Panc1 (cell line): ENCODE measurements at regions not wholly inside any gene's neighbourhood (a gene's known extent, or its start where the extent isn't known, plus 50 kb on each side); places are given as distances from the start of the nearest gene placed in this dataset.
"Not testable (repeated sequence)": the region's sequence is repeated elsewhere in the genome, so short reads cannot be mapped to it uniquely, and the experiment has no call there.

ENCODE experiments used
- ATAC-seq: fragments of 200-7000 bp; cut with Tn5 transposase; 2 replicates; pipeline ENCODE4 v1.9.1; 2020; ENCODE audit warnings: mild to moderate bottlenecking, moderate library complexity
- BruUV-seq: library from RNA; stranded (reverse); fragments of 400-500 nt; replicated peaks from 2 replicates; lab custom pipeline; 2021; lab: Mats Ljungman, UMichigan
- CTCF ChIA-PET: fragments of 300-600 bp; sonication (Branson Sonifier 250); formaldehyde crosslinking; loops from one replicate; lab custom pipeline; 2022; ENCODE audit warnings: antibody characterized with exemption; lab: Charles Lee
- POLR2A ChIA-PET: fragments of 300-600 bp; sonication (Branson Sonifier 250); formaldehyde crosslinking; loops from one replicate; lab custom pipeline; 2022; ENCODE audit warnings: antibody characterized with exemption; lab: Charles Lee
- DNase-seq: peaks from one replicate; pipeline ENCODE4 v3.0.0-alpha.2; 2010; ENCODE audit warnings: low read depth, low spot score
- H3K27ac ChIP-seq: 2 replicates; pipeline ENCODE4 v1.5.1; 2011; ENCODE audit warnings: mild to moderate bottlenecking, low read length, inconsistent platforms
- H3K27me3 ChIP-seq: fragments of 200-500 bp; sonication (Bioruptor generic); 2 replicates; pipeline ENCODE4 v1.6.0; 2014; ENCODE audit warnings: low read length, inconsistent platforms; ENCODE audit not compliant: control insufficient read depth, insufficient read depth
- H3K36me3 ChIP-seq: fragments of 200-500 bp; sonication (Bioruptor generic); 2 replicates; pipeline ENCODE4 v1.5.1; 2014; ENCODE audit warnings: inconsistent platforms, mild to moderate bottlenecking, low read length, moderate library complexity; ENCODE audit not compliant: control insufficient read depth, insufficient read depth
- H3K4me1 ChIP-seq: 2 replicates; pipeline ENCODE4 v1.5.1; 2011; ENCODE audit warnings: inconsistent platforms, mild to moderate bottlenecking, low read length, moderate library complexity; ENCODE audit not compliant: control insufficient read depth, insufficient read depth
- H3K4me3 ChIP-seq, 2 experiments: 2 replicates each; pipeline ENCODE4 v1.5.1; 2011 to 2012; ENCODE audit warnings: low read depth in 2 of 2, low read length in 2 of 2, mild to moderate bottlenecking in 2 of 2, inconsistent platforms in 1 of 2, moderate library complexity in 1 of 2
- H3K9me3 ChIP-seq: fragments of 200-500 bp; sonication (Bioruptor generic); 2 replicates; pipeline ENCODE4 v1.5.1; 2014; ENCODE audit warnings: low read depth, mild to moderate bottlenecking, inconsistent platforms, low read length, moderate library complexity; ENCODE audit not compliant: control insufficient read depth, insufficient read depth
- in situ Hi-C: cut with HindIII; loops from 2 replicates; pipeline ENCODE4 v1.10.0; 2016; ENCODE audit warnings: low sequenced_read_pairs, low pct_unique_long_range_greater_than_20kb
- intact Hi-C: fragments of 100-400 bp; cut with micrococcal nuclease; formaldehyde crosslinking; loops from one replicate; pipeline ENCODE4 v1.10.0; 2022; ENCODE audit not compliant: unreplicated experiment

DNA sequence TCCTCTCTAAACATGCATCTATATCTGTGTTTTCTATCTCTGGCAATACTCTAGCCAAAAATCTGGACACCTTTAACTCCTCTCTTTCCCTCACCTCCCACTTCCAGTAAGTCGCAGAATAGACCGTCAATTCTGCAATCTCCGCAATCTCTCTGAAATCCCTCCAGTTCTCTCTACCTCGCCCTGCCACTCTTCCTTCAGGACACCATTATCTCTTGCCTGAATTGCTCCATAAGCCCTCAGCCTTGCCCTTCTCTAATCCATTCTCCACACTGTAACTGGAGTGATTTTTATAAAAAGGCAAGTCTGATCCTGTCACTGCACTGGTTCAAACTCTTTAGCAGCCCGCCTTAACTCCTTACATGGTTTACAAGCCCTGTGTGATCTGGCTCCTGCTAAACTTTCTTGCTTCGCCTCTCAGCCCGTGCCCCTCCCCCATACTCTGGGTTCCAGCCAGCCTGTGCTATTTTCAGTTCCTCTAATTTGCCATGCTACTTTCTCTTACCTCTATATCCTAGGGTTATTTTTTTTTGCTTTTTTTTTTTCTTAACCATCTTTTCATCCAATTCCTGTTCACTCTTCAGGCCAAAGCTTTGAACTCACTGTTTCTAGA, 73.0 kb upstream of the ARL17B start:
- intact Hi-C loops, BruUV-seq, POLR2A ChIA-PET, H3K4me1 ChIP-seq, H3K9me3 ChIP-seq, CTCF ChIA-PET, ATAC-seq, H3K27me3 ChIP-seq, H3K27ac ChIP-seq, in situ Hi-C loops, DNase-seq, H3K4me3 ChIP-seq, H3K36me3 ChIP-seq: not testable (repeated sequence)

DNA sequence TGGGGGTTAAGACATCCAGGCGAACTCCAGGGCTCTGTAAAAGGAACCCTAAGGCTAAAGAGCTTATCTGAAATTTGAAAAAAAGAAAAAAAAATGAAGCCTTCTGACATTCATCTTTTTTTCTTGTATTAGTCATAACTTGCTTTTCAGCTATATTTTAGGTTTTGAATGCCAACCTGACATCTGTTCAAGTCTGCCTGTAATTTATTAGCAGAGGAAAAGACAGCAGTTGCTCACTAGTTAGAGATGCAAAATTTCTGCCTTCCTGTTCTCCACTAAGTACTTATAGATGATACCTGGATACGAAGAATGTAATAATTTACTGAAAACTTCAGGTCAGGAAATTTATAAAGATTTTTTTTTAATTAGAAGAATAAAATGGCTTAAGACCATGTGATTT, 68.7 kb upstream of the ARL17B start:
- H3K36me3 ChIP-seq, BruUV-seq, CTCF ChIA-PET, DNase-seq, H3K4me3 ChIP-seq, in situ Hi-C loops, H3K9me3 ChIP-seq, intact Hi-C loops, H3K27ac ChIP-seq, POLR2A ChIA-PET, ATAC-seq, H3K4me1 ChIP-seq, H3K27me3 ChIP-seq: not testable (repeated sequence)

DNA sequence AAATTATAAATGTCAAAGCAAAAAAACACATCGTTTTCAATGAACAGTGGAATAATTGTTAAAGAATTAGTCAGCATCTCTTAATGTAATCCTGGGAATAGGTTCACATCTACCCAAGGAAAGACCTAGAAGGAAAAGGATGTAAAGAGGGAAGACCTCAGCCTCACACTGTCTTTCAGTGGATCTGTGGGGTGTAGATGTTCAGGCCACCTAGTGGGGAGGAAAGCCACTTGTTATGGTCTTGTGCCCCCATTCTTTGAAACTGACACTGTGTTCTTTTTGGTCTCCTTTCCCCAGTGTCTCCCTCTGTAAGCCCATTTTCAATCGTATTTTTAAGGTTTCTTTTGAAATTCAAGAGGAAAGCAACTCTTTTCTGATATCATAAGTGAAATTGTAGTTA, 68.1 kb upstream of the ARL17B start:
- H3K9me3 ChIP-seq, intact Hi-C loops, CTCF ChIA-PET, ATAC-seq, H3K4me3 ChIP-seq, H3K36me3 ChIP-seq, H3K4me1 ChIP-seq, POLR2A ChIA-PET, H3K27ac ChIP-seq, DNase-seq, H3K27me3 ChIP-seq, in situ Hi-C loops: not testable (repeated sequence)
- BruUV-seq = TSS peak; percentile 39

DNA sequence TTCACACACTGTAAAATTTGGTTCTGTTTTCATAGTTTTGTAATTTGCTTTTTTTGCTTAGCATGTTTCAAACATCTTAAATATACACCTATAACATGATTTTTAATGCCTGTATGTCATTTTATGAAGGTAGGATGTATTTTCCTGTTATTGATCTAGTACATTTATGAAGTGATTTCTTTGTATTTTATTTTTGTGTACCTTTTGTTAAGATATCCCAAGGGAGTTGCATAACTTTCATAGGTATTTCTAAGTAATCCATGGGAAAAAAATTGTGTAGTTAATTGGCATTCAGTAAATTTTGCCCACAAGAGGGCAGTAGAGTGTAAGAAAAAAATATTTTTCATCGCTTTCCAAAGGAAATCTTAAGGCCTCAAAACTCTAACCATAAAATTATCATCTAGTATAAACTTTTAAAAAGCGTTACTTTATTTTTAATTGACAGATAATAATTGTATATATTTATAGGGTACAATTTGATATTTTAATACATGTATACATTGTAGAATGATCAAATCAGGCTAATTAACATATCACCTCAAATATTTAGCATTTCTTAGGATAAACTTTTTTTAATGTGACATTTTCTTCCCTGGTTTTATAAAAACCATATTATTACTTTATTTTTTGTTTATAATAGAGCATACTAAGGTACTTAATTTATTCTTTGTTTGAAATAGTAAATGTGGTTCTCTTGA, 62.8 kb upstream of the ARL17B start:
- ATAC-seq, H3K27me3 ChIP-seq: not testable (repeated sequence)

DNA sequence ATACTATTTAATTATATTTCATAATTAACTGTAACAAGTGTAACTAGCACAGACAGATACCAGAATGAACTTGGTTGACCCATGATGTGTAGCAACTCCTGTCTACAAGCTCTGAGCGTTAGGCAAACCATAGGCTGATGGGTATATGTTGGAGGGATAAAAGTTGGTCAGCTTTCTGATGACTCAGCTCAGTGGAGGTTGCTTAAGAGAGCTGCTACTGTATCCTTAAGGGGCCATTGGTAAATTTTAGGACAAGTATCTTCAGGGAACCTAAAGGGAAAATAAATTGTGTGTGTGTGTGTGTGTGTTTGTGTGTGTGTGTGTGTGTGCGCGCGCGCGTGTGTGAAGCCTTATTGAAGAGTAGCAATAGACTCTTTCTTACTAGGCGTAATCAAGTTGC, 56.3 kb upstream of the ARL17B start:
- POLR2A ChIA-PET, H3K4me3 ChIP-seq, DNase-seq, H3K27ac ChIP-seq, ATAC-seq, H3K36me3 ChIP-seq, H3K9me3 ChIP-seq, CTCF ChIA-PET, H3K4me1 ChIP-seq, BruUV-seq, intact Hi-C loops, in situ Hi-C loops, H3K27me3 ChIP-seq: not testable (repeated sequence)

More for the DNA sequence above, 62.8 kb upstream of the ARL17B start:
- POLR2A ChIA-PET, DNase-seq, H3K4me1 ChIP-seq, intact Hi-C loops, in situ Hi-C loops, BruUV-seq, H3K4me3 ChIP-seq, H3K36me3 ChIP-seq, H3K27ac ChIP-seq, CTCF ChIA-PET, H3K9me3 ChIP-seq: not testable (repeated sequence)

DNA sequence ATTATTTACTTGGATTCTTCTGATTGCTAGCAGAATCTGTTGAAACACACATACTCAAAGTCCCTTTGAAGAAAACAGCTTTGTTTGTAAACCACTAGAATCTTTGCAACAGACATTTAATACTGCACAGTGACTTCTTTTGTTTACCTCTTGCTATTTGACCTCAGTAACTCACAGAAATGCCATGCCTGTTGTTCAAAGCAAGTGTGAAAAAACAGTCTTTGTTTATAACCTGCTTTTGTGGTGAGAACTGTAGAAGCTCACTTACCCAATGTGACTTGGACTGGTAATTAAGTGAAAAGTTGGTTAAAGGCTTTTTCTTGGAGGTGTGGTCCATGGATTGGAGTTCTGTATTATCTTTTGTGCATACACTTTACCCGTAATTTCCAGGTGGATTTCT, 55.7 kb upstream of the ARL17B start:
- BruUV-seq = TSS peak; percentile 41
- in situ Hi-C loops, H3K9me3 ChIP-seq, ATAC-seq, POLR2A ChIA-PET, H3K36me3 ChIP-seq, H3K27ac ChIP-seq, CTCF ChIA-PET, H3K4me1 ChIP-seq, DNase-seq, intact Hi-C loops, H3K4me3 ChIP-seq, H3K27me3 ChIP-seq: not testable (repeated sequence)

DNA sequence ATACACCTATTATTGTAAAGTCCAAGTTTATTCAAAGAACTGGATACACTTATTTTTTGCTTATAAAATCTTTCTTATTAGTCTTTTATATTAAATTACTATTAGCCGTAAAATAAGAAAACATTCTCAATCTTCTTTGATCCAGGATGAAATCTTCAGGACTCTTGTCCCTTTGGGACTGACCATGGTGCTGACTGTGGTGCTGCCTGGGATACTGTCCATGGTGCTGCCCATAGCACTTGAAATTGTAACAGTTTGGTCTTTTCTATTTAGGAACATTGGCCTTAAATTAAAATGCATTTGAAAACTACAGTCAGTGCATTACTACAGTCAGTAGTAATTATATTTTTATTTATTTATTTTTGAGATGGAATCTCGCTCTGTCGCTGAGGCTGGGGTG, 53.0 kb upstream of the ARL17B start:
- DNase-seq, H3K27ac ChIP-seq, POLR2A ChIA-PET, H3K9me3 ChIP-seq, CTCF ChIA-PET, H3K4me3 ChIP-seq, ATAC-seq, H3K27me3 ChIP-seq, H3K36me3 ChIP-seq, BruUV-seq, intact Hi-C loops, in situ Hi-C loops, H3K4me1 ChIP-seq: not testable (repeated sequence)
